ENCODE measurements at regions not wholly inside any gene's neighbourhood (a gene's known extent, or its start where the extent isn't known, plus 50 kb on each side); places are given as distances from the start of the nearest gene placed in this dataset.
"Not testable (repeated sequence)": the region's sequence is repeated elsewhere in the genome, so short reads cannot be mapped to it uniquely, and the experiment has no call there.

- no peak overlapping the region for H3K4me2 ChIP-seq (ENCODE audit: low read length)
- no peak overlapping the region for H2AFZ ChIP-seq (ENCODE audit: low read depth, low read length)
- H3K9me2 ChIP-seq (ENCODE audit: insufficient read depth, low read length): no peaks in the 10 kb centered on the region
- no peak overlapping the region for H3K4me3 ChIP-seq (ENCODE audit: low read length)
- H3K27me3 ChIP-seq (ENCODE audit: insufficient read depth, low read depth, low read length): no peaks in the 10 kb centered on the region
- H3K27ac ChIP-seq (ENCODE audit: low read length): no peak overlapping the region
- no peak for TF ChIP-seq TAF1 (IDR thresholded peaks at IDR 0.05; ENCODE audit: low read depth)
- TF ChIP-seq POLR2AphosphoS5 (IDR thresholded peaks at IDR 0.05): no peak
- TF ChIP-seq EP300 (conservative IDR thresholded peaks at IDR 0.05; ENCODE audit: poor library complexity, severe bottlenecking): no peak
- TF ChIP-seq EZH2 (IDR thresholded peaks at IDR 0.05; ENCODE audit: borderline replicate concordance, insufficient read depth, low read length, poor library complexity, severe bottlenecking): no peak
- no peak for TF ChIP-seq CTCF (IDR thresholded peaks at IDR 0.05; ENCODE audit: poor library complexity, severe bottlenecking)
- H4K20me1 ChIP-seq (ENCODE audit: insufficient read depth): no peaks in the 10 kb centered on the region
- H3K36me3 ChIP-seq (ENCODE audit: insufficient read depth, low read length): no peaks in the 10 kb centered on the region
- no peaks in the 10 kb centered on the region for H3K9me3 ChIP-seq (ENCODE audit: low read length)
- H3K9ac ChIP-seq (ENCODE audit: low read length): no peak overlapping the region
- no peaks in the 10 kb centered on the region for H3F3A ChIP-seq (ENCODE audit: insufficient read depth, low read length, poor library complexity, severe bottlenecking)
- H3K79me2 ChIP-seq (replicated peaks; ENCODE audit: insufficient read depth, low read length): no peaks in the 10 kb centered on the region
Observed at GRCh38 chr6:140340795-140341194, 966.3 kb upstream of the CITED2 start.

- H3K36me3 ChIP-seq (ENCODE audit: insufficient read depth, low read length); H3K27me3 ChIP-seq (ENCODE audit: insufficient read depth, low read depth, low read length); H3F3A ChIP-seq (ENCODE audit: insufficient read depth, low read length, poor library complexity, severe bottlenecking); H4K20me1 ChIP-seq (ENCODE audit: insufficient read depth); H3K27ac ChIP-seq (ENCODE audit: low read length); H3K4me2 ChIP-seq (ENCODE audit: low read length); H3K9ac ChIP-seq (ENCODE audit: low read length); H3K9me3 ChIP-seq (ENCODE audit: low read length); H3K4me3 ChIP-seq (ENCODE audit: low read length); H3K9me2 ChIP-seq (ENCODE audit: insufficient read depth, low read length); H2AFZ ChIP-seq (ENCODE audit: low read depth, low read length); H3K79me2 ChIP-seq (replicated peaks; ENCODE audit: insufficient read depth, low read length): not testable (repeated sequence)
Observed at GRCh38 chr6:140339084-140339483, 964.6 kb upstream of the CITED2 start.

GRCh38 chr6:140321891-140322290, 947.4 kb upstream of the CITED2 start:
- Histone ChIP-seq H3K27ac (ENCODE audit: low read length) (no peak overlapping the region), H3K4me3 (ENCODE audit: low read length) (no peak overlapping the region), H4K20me1 (ENCODE audit: insufficient read depth) (no peaks in the 10 kb centered on the region), H3K79me2 (replicated peaks; ENCODE audit: insufficient read depth, low read length) (no peaks in the 10 kb centered on the region), H3K27me3 (ENCODE audit: insufficient read depth, low read depth, low read length) (no peaks in the 10 kb centered on the region), H3K9ac (ENCODE audit: low read length) (no peak overlapping the region), H2AFZ (ENCODE audit: low read depth, low read length) (no peak overlapping the region), H3K9me3 (ENCODE audit: low read length) (no peaks in the 10 kb centered on the region), H3K36me3 (ENCODE audit: insufficient read depth, low read length) (no peaks in the 10 kb centered on the region), H3K4me2 (ENCODE audit: low read length) (no peak overlapping the region), H3K9me2 (ENCODE audit: insufficient read depth, low read length) (no peaks in the 10 kb centered on the region), H3F3A (ENCODE audit: insufficient read depth, low read length, poor library complexity, severe bottlenecking) (no peaks in the 10 kb centered on the region)
- TF ChIP-seq EZH2 (IDR thresholded peaks at IDR 0.05; ENCODE audit: borderline replicate concordance, insufficient read depth, low read length, poor library complexity, severe bottlenecking) (no peak), RAD21 (conservative IDR thresholded peaks at IDR 0.05) (no peak), SMC3 (conservative IDR thresholded peaks at IDR 0.05; ENCODE audit: poor library complexity) (no peak), EP300 (conservative IDR thresholded peaks at IDR 0.05; ENCODE audit: poor library complexity, severe bottlenecking) (no peak), CTCF (IDR thresholded peaks at IDR 0.05; ENCODE audit: poor library complexity, severe bottlenecking) (no peak), REST (IDR thresholded peaks at IDR 0.05; ENCODE audit: borderline replicate concordance) (no peak), MXI1 (conservative IDR thresholded peaks at IDR 0.05; ENCODE audit: poor library complexity, severe bottlenecking) (no peak)

All from neural cell (in vitro differentiated cells).